ENCODE measurements at regions not wholly inside any gene's neighbourhood (a gene's known extent, or its start where the extent isn't known, plus 50 kb on each side); places are given as distances from the start of the nearest gene placed in this dataset.
A peak's percentile ranks its signal among the peaks of the same experiment; 100 is the strongest.

DNA sequence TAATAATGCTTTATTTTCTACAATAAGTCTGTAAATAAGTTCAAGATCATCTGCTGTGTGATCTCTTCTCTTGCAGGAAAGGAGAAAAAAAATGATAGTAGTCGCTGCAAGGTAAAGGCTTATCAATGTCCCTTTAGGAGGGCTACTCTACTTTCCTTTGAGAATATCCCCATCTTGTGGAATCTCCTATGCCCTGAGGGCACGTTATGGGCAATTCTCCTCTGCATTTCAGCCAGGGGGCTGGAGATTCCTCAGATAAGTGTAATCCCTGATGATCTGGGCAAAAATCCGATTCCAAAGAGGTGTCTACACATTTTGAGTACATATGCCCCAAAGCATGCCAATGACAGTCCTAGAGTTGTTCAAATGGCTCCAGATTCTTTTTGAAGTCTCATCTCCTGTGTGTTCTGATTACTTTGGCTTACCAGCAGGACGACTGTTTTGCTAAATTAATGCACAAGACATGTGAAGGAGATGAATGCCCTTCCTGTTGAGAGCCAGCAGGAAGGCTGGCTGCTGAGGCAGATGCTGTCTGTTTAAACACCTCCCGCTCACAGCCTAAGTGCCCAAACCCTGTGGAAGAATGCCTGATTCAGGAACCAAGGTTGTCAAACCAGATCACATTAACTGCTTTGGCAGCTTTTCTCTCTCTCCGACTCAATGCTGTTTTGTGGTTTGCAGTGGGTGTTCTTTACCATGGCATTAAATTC lies 171.2 kb upstream of the COL1A2 start:
- TF ChIP-seq, protein P1, sequence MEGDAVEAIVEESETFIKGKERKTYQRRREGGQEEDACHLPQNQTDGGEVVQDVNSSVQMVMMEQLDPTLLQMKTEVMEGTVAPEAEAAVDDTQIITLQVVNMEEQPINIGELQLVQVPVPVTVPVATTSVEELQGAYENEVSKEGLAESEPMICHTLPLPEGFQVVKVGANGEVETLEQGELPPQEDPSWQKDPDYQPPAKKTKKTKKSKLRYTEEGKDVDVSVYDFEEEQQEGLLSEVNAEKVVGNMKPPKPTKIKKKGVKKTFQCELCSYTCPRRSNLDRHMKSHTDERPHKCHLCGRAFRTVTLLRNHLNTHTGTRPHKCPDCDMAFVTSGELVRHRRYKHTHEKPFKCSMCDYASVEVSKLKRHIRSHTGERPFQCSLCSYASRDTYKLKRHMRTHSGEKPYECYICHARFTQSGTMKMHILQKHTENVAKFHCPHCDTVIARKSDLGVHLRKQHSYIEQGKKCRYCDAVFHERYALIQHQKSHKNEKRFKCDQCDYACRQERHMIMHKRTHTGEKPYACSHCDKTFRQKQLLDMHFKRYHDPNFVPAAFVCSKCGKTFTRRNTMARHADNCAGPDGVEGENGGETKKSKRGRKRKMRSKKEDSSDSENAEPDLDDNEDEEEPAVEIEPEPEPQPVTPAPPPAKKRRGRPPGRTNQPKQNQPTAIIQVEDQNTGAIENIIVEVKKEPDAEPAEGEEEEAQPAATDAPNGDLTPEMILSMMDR (IDR thresholded peaks at IDR 0.05; ENCODE audit: low read depth, low read length) = peak; percentile 67
- no peak for TF ChIP-seq EZH2phosphoT487 (IDR thresholded peaks at IDR 0.05; ENCODE audit: low read depth)

All from OCI-LY3 (cell line).